HCT116 (cell line): ENCODE measurements at regions not wholly inside any gene's neighbourhood (a gene's known extent, or its start where the extent isn't known, plus 50 kb on each side); places are given as distances from the start of the nearest gene placed in this dataset.

ENCODE experiments used
- ATAC-seq: fragments of 200-7000 bp; cut with Tn5 transposase; 2 replicates; pipeline ENCODE4 v1.9.1; 2020; ENCODE audit warnings: mild to moderate bottlenecking, moderate library complexity
- BruUV-seq: library from RNA; stranded (reverse); fragments of 400-500 nt; replicated peaks from 2 replicates; lab custom pipeline; 2021; lab: Mats Ljungman, UMichigan
- CTCF ChIA-PET: fragments of 300-600 bp; sonication (Branson Sonifier 250); formaldehyde crosslinking; loops from one replicate; lab custom pipeline; 2021; ENCODE audit warnings: antibody characterized with exemption; lab: Charles Lee
- POLR2A ChIA-PET: fragments of 300-600, 350-600 bp; sonication (Branson Sonifier 250); formaldehyde crosslinking; loops from one replicate; lab custom pipeline; 2021; ENCODE audit warnings: antibody characterized with exemption; lab: Charles Lee
- RAD21 ChIA-PET, 2 experiments: fragments of 300-600 bp; sonication (Branson Sonifier 250); formaldehyde crosslinking; loops; one replicate each; lab custom pipeline; 2023; ENCODE audit warnings: low total read pairs in 2 of 2; ENCODE audit not compliant: uncharacterized antibody in 2 of 2, unreplicated experiment in 2 of 2, low non-redundant PET in 1 of 2; lab: Charles Lee
- DNase-seq: peaks from one replicate; pipeline ENCODE4 v3.0.0-alpha.2; 2010; ENCODE audit warnings: low read depth, low spot score
- H2AFZ ChIP-seq: fragments of 200-600 bp; shearing (Covaris generic), sonication (generic); 2 replicates; pipeline ENCODE4 v1.6.1; 2017; ENCODE audit warnings: low read depth, mixed run types, mixed read lengths, antibody characterized with exemption, low read length; ENCODE audit not compliant: poor library complexity, severe bottlenecking
- H3K27ac ChIP-seq: 2 replicates; pipeline ENCODE4 v1.5.1; 2012; ENCODE audit warnings: low read depth, low read length
- H3K27me3 ChIP-seq: fragments of 200-600 bp; sonication (generic); 2 replicates; pipeline ENCODE4 v1.6.1; 2016; ENCODE audit warnings: mixed run types, low read length, mixed read lengths; ENCODE audit not compliant: insufficient read depth
- H3K36me3 ChIP-seq, 2 experiments: fragments of 200-500 bp in 1 of 2; fragments of 200-600 bp in 1 of 2; sonication (Bioruptor generic) in 1 of 2; sonication (generic) in 1 of 2; 2 replicates each; pipeline versions ENCODE4 v1.5.1 to v1.6.1; 2014 to 2016; ENCODE audit warnings: low read length in 2 of 2, inconsistent platforms in 1 of 2, mixed read lengths in 1 of 2, mixed run types in 1 of 2; ENCODE audit not compliant: insufficient read depth in 2 of 2, control insufficient read depth in 1 of 2
- H3K4me1 ChIP-seq, 2 experiments: fragments of 200-600 bp in 1 of 2; sonication (generic) in 1 of 2; 2 replicates each; pipeline versions ENCODE4 v1.5.1 to v1.6.1; 2012 to 2017; ENCODE audit warnings: low read length in 2 of 2, inconsistent platforms in 1 of 2, mild to moderate bottlenecking in 1 of 2, mixed read lengths in 1 of 2, mixed run types in 1 of 2, moderate library complexity in 1 of 2; ENCODE audit not compliant: insufficient read depth in 2 of 2, control insufficient read depth in 1 of 2
- H3K4me2 ChIP-seq: fragments of 200-600 bp; sonication (generic); 2 replicates; pipeline ENCODE4 v1.6.1; 2017; ENCODE audit warnings: mixed run types, low read length, mixed read lengths
- H3K4me3 ChIP-seq, 2 experiments: fragments of 200-600 bp in 1 of 2; sonication (generic) in 1 of 2; replicated peaks in 1 of 2; 2 replicates each; pipeline ENCODE4 v1.5.1; 2011 to 2016; ENCODE audit warnings: low read length in 2 of 2, control low read depth in 1 of 2, low read depth in 1 of 2, mild to moderate bottlenecking in 1 of 2, mixed read lengths in 1 of 2, mixed run types in 1 of 2
- H3K79me2 ChIP-seq: fragments of 200-600 bp; sonication (generic); 2 replicates; pipeline ENCODE4 v1.6.1; 2017; ENCODE audit warnings: mild to moderate bottlenecking, mixed run types, low read length, moderate library complexity, mixed read lengths; ENCODE audit not compliant: insufficient read depth
- H3K9ac ChIP-seq: fragments of 200-600 bp; sonication (generic); 2 replicates; pipeline ENCODE4 v1.6.1; 2016; ENCODE audit warnings: low read length, mixed read lengths
- H3K9me2 ChIP-seq: fragments of 200-600 bp; sonication (generic), shearing (Covaris generic); 2 replicates; pipeline ENCODE4 v1.6.1; 2017; ENCODE audit warnings: mixed run types, mild to moderate bottlenecking, moderate library complexity; ENCODE audit not compliant: insufficient read depth
- H3K9me3 ChIP-seq, 2 experiments: fragments of 200-500 bp in 1 of 2; fragments of 200-600 bp in 1 of 2; sonication (Bioruptor generic) in 1 of 2; sonication (generic) in 1 of 2; 2 replicates each; pipeline ENCODE4 v1.6.1; 2014 to 2017; ENCODE audit warnings: low read length in 2 of 2, mixed read lengths in 2 of 2, inconsistent platforms in 1 of 2, low read depth in 1 of 2, mild to moderate bottlenecking in 1 of 2, mixed run types in 1 of 2, moderate library complexity in 1 of 2; ENCODE audit not compliant: control insufficient read depth in 1 of 2, insufficient read depth in 1 of 2
- H4K20me1 ChIP-seq: fragments of 200-600 bp; sonication (generic), shearing (Covaris generic); 2 replicates; pipeline ENCODE4 v1.6.1; 2017; ENCODE audit warnings: mixed run types, mild to moderate bottlenecking, moderate library complexity; ENCODE audit not compliant: insufficient read depth
- ATF3 ChIP-seq: IDR thresholded peaks from 2 replicates; pipeline ENCODE4 v1.6.1; 2012
- CTCF ChIP-seq, 3 experiments: fragments of 200-600 bp in 1 of 3; sonication (generic) in 1 of 3; IDR thresholded peaks in 2 of 3; conservative IDR thresholded peaks in 1 of 3; 2 replicates each; pipeline ENCODE4 v1.5.1; 2012 to 2017; ENCODE audit warnings: low read depth in 2 of 3, low read length in 2 of 3, antibody characterized with exemption in 1 of 3, borderline replicate concordance in 1 of 3, control low read depth in 1 of 3, mild to moderate bottlenecking in 1 of 3, mixed read lengths in 1 of 3, mixed run types in 1 of 3, moderate library complexity in 1 of 3; ENCODE audit not compliant: insufficient read depth in 1 of 3
- ELF1 ChIP-seq: IDR thresholded peaks from 2 replicates; pipeline ENCODE4 v1.6.1; 2012; ENCODE audit warnings: low read depth, borderline replicate concordance
- EZH2 ChIP-seq: fragments of 200-600 bp; sonication (generic); IDR thresholded peaks from 2 replicates; pipeline ENCODE4 v1.6.1; 2017; ENCODE audit warnings: antibody characterized with exemption, mixed run types
- EZH2phosphoT487 ChIP-seq: fragments of 200-600 bp; IDR thresholded peaks from 2 replicates; pipeline ENCODE4 v1.6.1; 2018; ENCODE audit warnings: antibody characterized with exemption, borderline replicate concordance
- JUND ChIP-seq: IDR thresholded peaks from 2 replicates; pipeline ENCODE4 v1.6.1; 2012
- MAX ChIP-seq: IDR thresholded peaks from 2 replicates; pipeline ENCODE4 v1.6.1; 2012
- POLR2A ChIP-seq: IDR thresholded peaks from 2 replicates; pipeline ENCODE4 v1.7.0; 2011; ENCODE audit warnings: borderline replicate concordance; ENCODE audit not compliant: insufficient read depth, insufficient read length; ENCODE audit errors: extremely low read depth
- POLR2AphosphoS5 ChIP-seq: IDR thresholded peaks from 2 replicates; pipeline ENCODE4 v1.6.1; 2011; ENCODE audit warnings: mild to moderate bottlenecking, low read depth, low read length, moderate library complexity
- SIN3A ChIP-seq: IDR thresholded peaks from 2 replicates; pipeline ENCODE4 v1.6.1; 2012; ENCODE audit warnings: low read depth
- TCF7L2 ChIP-seq: IDR thresholded peaks from 2 replicates; pipeline ENCODE4 v1.7.0; 2011; ENCODE audit warnings: borderline replicate concordance, inconsistent platforms; ENCODE audit not compliant: insufficient read depth, insufficient read length; ENCODE audit errors: extremely low read depth
- YY1 ChIP-seq: IDR thresholded peaks from 2 replicates; pipeline ENCODE4 v1.6.1; 2011; ENCODE audit warnings: low read length, low read depth, moderate library complexity, mild to moderate bottlenecking; ENCODE audit not compliant: insufficient replicate concordance; ENCODE audit errors: extremely low read depth
- ZFX ChIP-seq: fragments of 450-650 bp; IDR thresholded peaks from 2 replicates; pipeline ENCODE4 v1.6.1; 2017
- ZNF274 ChIP-seq: fragments of 200-500 bp; sonication (Bioruptor generic); IDR thresholded peaks from 2 replicates; pipeline ENCODE4 v1.6.1; 2014; ENCODE audit warnings: mild to moderate bottlenecking, low read depth, low read length, inconsistent platforms
- intact Hi-C: fragments of 100-400 bp; cut with micrococcal nuclease; formaldehyde crosslinking; loops from 2 replicates; pipeline ENCODE4 v1.10.0; 2022
- TF ChIP-seq, protein P1 (sequence below): IDR thresholded peaks from 2 replicates; pipeline ENCODE4 v1.6.1; 2012; ENCODE audit warnings: low read depth

DNA sequence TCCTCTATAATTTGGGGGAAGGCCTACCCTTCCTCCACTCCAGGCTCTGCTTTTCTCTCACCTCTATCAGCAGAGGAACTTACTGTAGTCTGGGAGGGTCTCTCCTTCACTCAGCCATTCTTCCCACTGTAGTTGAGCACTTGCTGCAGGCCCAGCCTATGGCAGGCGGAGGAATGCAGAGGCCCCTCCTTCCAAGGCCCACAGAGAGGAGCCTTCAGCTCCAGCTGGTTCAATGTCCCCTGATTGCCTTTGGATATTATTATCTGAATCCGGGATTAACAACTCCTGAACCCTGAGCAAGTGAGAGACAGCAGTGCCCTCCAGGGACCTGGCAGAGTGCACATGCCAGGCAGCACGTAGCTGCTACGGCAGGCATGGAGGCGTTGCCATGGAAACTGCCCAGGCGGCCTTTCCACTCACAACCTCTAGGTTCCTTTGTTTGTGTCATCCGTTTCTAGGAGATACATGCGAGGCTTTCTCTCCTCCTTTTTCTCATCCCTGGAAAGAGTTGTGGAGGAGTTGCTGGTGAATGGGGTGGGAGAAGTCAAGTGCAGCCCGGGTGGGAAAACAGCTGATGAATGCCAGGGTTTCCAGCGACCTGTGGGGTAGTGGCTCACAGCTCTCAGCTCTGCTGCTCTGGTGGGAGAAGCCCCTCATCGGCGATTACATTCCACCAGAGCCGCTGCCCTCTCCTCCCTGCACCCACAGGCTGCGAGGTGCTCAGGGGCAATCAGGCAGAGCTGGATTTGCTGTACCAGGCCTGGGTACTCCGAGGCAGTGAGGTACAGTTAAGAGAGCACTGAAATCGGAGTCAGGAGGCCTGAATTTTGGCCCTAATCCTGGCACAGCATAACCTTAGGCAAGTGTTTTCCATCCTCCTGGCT, 55.3 kb upstream of the HK2 start:
- no peaks in the 10 kb centered on the region for H3K36me3 ChIP-seq
- no peaks in the 10 kb centered on the region for H3K9me2 ChIP-seq
- H3K27me3 ChIP-seq, result no peaks in the 10 kb centered on the region
- TF ChIP-seq YY1 (no peak), ZNF274 (no peak), ELF1 (no peak), POLR2A (no peak)
- H3K9me3 ChIP-seq, result no peaks in the 10 kb centered on the region
- CTCF ChIA-PET, result no interaction called here
- H3K79me2 ChIP-seq, result no peaks in the 10 kb centered on the region
- ATAC-seq, result 0 out of 2 replicates have a peak, but pooled peaks have one; percentile 34
- no peak overlapping the region for H3K4me3 ChIP-seq
- H3K27ac ChIP-seq, result no peak overlapping the region
- RAD21 ChIA-PET, result no interaction called here
- POLR2A ChIA-PET, result no interaction called here
- H2AFZ ChIP-seq, result no peak overlapping the region
- BruUV-seq, result no TSS peak
- no peak overlapping the region for H3K4me2 ChIP-seq
- no peak overlapping the region for H3K9ac ChIP-seq
- no peaks in the 10 kb centered on the region for H3K4me1 ChIP-seq
- H4K20me1 ChIP-seq, result no peaks in the 10 kb centered on the region
- no peak for DNase-seq
- intact Hi-C loops, result no loop called here

DNA sequence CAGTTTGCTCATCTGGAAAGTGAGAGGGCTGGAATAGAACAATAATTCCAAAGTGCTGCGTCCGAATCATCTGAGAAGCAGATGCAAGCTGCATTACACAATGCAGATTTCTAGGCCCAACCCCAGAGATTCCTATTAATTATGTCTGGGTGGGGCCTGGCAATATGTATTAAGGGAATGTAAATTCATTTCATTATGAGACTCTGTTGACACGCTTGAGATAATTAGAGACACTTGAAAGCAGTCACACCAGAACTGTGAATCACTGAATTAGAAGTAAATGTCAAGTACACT, 54.7 kb upstream of the HK2 start:
- no peak overlapping the region for H3K9ac ChIP-seq
- no peak overlapping the region for H2AFZ ChIP-seq
- H3K4me2 ChIP-seq, result no peak overlapping the region
- no peak for ATAC-seq
- H3K4me1 ChIP-seq, result no peaks in the 10 kb centered on the region
- no peak overlapping the region for H3K27ac ChIP-seq
- CTCF ChIA-PET, result no interaction called here
- no peaks in the 10 kb centered on the region for H3K36me3 ChIP-seq
- POLR2A ChIA-PET, result no interaction called here
- no peaks in the 10 kb centered on the region for H3K9me2 ChIP-seq
- no peaks in the 10 kb centered on the region for H3K9me3 ChIP-seq
- H3K4me3 ChIP-seq, result no peak overlapping the region
- no peaks in the 10 kb centered on the region for H4K20me1 ChIP-seq
- intact Hi-C loops, result no loop called here
- BruUV-seq, result no TSS peak
- H3K27me3 ChIP-seq, result no peaks in the 10 kb centered on the region
- H3K79me2 ChIP-seq, result no peaks in the 10 kb centered on the region
- RAD21 ChIA-PET, result no interaction called here
- no peak for DNase-seq
- TF ChIP-seq EZH2 (no peak), TCF7L2 (no peak), EZH2phosphoT487 (no peak), POLR2AphosphoS5 (no peak), JUND (no peak), ATF3 (no peak), ZFX (no peak), CTCF (IDR thresholded peaks at IDR 0.05 in 2 of 3, conservative IDR thresholded peaks at IDR 0.05 in 1 of 3; ENCODE audit: borderline replicate concordance in 1 of 3, insufficient read depth in 1 of 3, low read depth in 2 of 3, low read length in 2 of 3) (no peak), ELF1 (no peak), SIN3A (no peak), MAX (no peak)
- TF ChIP-seq, protein P1, sequence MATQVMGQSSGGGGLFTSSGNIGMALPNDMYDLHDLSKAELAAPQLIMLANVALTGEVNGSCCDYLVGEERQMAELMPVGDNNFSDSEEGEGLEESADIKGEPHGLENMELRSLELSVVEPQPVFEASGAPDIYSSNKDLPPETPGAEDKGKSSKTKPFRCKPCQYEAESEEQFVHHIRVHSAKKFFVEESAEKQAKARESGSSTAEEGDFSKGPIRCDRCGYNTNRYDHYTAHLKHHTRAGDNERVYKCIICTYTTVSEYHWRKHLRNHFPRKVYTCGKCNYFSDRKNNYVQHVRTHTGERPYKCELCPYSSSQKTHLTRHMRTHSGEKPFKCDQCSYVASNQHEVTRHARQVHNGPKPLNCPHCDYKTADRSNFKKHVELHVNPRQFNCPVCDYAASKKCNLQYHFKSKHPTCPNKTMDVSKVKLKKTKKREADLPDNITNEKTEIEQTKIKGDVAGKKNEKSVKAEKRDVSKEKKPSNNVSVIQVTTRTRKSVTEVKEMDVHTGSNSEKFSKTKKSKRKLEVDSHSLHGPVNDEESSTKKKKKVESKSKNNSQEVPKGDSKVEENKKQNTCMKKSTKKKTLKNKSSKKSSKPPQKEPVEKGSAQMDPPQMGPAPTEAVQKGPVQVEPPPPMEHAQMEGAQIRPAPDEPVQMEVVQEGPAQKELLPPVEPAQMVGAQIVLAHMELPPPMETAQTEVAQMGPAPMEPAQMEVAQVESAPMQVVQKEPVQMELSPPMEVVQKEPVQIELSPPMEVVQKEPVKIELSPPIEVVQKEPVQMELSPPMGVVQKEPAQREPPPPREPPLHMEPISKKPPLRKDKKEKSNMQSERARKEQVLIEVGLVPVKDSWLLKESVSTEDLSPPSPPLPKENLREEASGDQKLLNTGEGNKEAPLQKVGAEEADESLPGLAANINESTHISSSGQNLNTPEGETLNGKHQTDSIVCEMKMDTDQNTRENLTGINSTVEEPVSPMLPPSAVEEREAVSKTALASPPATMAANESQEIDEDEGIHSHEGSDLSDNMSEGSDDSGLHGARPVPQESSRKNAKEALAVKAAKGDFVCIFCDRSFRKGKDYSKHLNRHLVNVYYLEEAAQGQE, result no peak
